GM19239 (cell line): ENCODE measurements at regions not wholly inside any gene's neighbourhood (a gene's known extent, or its start where the extent isn't known, plus 50 kb on each side); places are given as distances from the start of the nearest gene placed in this dataset.

ENCODE experiments used
- DNase-seq: peaks from one replicate; pipeline ENCODE4 v3.0.0; 2011; ENCODE audit warnings: low spot score; ENCODE audit not compliant: insufficient read length
- FAIRE-seq: peaks from 2 replicates; lab custom pipeline; 2011; peaks lifted over from hg19 to GRCh38; lab: Jason Lieb, UNC

DNA sequence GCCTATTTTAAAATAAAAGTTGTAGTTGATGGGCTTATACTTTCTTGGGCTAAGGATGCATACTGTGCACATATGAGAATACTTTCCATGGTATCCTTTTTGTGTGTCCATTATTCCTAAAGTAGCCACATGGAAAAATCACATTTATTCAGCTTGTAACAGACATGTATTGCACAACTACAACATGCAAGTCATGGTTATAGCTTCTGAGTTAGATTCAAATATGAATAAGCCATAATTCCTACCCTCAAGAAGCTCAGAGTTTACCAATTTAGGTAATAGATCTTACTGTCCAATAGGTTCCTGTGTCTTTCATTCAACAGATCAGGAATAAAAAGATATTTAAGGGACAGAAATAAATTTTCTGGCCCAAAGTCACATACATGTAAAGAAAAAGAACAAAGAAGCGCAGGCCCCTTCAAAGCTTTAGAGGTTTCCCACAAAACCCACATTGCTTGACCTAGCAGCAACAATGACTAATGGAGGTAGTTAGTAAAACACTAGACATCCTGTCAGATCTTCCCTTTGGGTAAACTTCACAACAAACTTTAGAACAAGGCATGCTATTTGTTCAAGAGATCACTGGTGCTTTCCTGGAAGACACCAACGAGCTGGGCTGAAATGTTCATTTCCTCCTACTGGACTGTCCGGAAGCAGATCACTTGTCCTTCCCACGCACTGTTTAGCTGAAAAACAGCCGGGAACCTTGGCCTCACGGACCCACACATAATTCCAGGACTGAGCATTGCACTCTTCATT, 78.4 kb upstream of the ITGA1 start:
- FAIRE-seq (peak; percentile 74), DNase-seq (no peak)

DNA sequence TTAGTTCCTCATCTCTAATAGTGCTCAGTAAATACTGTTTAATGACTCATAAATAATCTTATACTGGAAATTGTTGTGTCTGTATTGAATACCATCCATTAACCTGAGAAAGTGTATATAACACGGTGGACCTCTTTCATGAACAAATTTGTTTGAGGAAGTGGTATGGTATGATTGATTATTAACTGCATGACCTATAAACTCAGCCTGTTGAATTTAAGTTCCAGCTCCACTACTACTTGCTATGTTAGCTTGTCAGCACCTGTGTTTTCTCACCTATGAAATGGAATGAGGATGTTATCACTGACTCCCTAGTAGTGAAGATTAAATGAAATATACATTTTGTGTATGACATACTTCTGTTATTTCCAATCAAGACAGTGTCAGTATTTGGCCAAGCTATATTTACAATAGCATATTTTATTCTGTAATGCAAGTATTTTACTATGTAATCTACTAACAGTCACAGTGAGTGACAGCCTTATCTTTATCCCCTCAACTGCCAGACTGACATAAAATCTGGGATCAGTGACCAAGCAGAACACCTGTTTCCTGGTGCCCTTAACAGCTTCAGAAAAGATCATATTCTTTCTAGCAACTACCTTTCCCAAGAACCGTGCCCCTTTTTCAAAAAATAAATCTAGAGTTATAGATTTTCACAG, 77.3 kb upstream of the ITGA1 start:
- DNase-seq: no peak
- peak; percentile 44 for FAIRE-seq

DNA sequence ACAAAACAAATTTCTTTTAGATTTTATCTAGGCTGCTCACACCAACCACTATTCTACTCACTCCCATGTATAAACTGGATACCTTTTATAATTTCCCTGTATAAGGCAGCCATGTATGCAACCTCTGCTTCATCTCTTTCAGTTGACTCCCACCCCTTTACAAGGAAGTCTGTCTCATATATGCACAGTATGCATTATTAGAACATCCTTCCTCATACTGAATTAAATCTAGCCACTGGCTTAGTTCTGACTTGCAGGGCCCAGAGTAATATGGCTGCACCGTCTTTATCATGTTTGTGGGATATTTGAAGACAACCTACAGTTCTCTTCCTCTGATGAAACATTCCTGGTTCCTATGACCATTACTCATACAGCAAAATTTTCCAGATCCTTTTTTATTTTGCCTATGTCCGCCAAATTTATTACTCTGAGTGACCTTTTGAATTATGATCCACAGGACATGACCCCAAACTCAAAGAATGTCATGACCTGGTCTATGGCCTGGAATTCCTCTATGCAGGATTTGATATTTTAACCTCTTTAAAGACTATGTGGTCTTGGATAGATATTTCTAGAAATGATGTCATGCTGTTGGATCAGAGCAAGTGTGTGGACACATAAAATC, 76.6 kb upstream of the ITGA1 start:
- FAIRE-seq (peak; percentile 80), DNase-seq (no peak)

DNA sequence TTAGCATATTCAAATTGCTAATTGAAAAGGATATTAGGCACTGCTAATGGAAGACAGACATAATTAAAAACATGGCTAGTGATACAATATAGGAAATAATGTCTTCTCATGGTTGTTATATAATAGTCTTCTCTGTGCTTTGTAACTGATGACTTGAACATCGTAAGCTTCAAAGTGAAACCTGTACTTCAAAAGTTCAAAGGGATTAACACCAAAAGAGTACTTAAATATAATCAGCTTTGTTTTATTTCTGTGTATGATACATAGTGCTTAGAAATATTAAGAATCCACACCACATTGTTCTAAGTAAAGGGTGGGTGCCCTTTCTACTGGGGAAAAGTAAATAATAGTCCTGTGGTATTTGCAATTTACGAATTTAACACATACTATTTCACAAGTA, 75.4 kb upstream of the ITGA1 start:
- FAIRE-seq (no peak), DNase-seq (no peak)

- FAIRE-seq (peak; percentile 33), DNase-seq (no peak)
Observed at GRCh38 chr5:52725065-52725746, 62.5 kb upstream of the ITGA1 start.

DNA sequence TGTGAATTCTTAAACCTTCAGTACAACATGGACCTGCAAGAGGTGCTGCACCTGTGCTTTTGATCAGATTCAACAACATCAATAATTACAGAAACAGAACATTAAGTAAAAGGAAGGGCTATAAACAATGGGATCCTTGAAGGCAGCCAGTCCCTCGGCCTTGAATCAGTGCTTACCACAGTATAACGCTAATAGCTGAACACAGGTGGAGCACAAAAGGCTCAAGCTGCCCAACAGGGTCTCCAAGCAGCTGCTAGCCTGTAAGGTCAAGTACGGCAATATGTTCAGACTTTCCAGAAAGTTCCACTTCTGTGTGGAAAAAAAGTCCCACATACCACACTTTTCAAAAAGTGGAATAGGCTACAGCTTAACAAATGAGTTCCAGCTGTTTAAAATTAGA, 61.9 kb upstream of the ITGA1 start:
- no peak for FAIRE-seq
- DNase-seq: no peak

DNA sequence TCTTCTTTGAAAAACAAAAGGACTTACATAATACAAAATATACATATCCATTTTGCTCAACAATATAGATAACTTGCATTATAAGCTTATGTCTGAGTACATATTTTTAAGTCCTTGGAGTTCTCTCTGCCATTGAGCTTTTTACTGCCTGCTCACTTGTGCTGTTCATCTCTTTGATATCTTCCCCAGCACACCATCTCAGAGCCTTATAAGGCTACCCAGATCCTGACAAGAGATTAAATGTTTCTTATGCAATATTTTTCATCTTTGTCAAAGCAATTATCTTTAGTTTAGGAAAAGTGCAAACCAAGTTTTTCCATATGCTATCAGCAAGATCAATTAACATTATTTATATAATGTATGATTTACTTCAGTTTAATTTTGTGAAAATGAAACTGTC, 60.7 kb upstream of the ITGA1 start:
- DNase-seq (no peak), FAIRE-seq (no peak)

- FAIRE-seq (no peak), DNase-seq (no peak)
Observed at GRCh38 chr5:52727576-52727975, 60.1 kb upstream of the ITGA1 start.

DNA sequence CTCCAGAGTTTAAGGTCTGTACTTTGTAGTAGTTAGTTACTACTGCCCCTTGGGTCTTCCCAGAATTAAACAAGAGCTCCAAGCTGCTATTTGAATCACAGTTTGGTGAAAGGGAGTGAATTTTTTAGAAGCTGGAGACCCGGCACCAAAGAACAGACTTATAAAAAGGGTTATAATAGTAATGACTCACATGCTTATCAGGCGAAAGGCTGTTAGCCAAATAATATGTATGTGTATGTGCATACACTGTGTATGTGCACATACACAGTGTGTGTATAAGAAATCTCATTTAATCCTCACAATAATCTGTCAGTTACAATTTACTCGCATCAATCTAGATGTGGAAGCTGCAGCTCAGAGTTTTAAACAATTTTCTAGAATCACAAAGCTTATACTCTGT, 59.5 kb upstream of the ITGA1 start:
- no peak for FAIRE-seq
- DNase-seq: no peak

- no peak for FAIRE-seq
- no peak for DNase-seq
Observed at GRCh38 chr5:52728686-52729085, 59.0 kb upstream of the ITGA1 start.

GRCh38 chr5:52731274-52732027, 56.3 kb upstream of the ITGA1 start:
- no peak for FAIRE-seq
- no peak for DNase-seq

DNA sequence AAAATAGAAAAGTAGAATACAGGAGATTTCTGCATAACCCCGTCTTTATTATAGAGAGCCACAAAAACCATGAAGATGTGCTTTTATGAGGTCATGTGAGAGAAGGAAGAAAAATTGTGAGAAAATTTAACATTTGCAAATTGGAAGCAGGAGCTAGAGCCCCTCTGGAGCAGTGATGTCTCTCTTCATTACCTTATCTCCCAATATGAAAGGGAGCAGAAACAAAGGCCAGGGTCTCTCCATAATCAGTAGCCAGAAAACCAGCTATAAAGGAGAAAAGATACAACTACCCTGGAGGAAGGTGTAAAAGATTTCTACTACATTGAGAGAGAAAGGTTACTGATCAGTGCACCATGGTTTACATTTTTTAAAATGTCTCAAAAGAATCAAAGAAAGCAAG, 53.2 kb upstream of the ITGA1 start:
- FAIRE-seq: no peak
- no peak for DNase-seq

DNA sequence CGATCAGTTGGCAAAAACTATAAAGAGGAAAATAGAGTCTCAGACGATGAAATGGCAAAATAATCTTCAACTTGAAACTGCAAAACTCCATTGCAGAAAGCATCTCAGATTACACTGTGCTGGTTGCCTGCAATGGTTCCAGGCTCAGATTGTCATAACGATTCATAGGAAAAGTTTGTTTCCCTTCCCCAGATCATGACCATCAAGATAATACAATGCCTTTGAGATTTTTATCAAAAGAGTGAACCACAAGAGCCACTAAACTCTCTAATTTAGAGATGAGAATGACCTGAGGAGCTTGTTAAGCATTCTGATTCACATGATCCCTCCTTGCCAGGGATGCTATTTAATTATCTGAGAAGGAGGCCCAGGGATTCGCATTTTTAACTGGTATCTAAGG, 52.6 kb upstream of the ITGA1 start:
- no peak for DNase-seq
- FAIRE-seq: no peak
